Cardiac muscle cell (in vitro differentiated cells and primary cell): ENCODE measurements at regions not wholly inside any gene's neighbourhood (a gene's known extent, or its start where the extent isn't known, plus 50 kb on each side); places are given as distances from the start of the nearest gene placed in this dataset.
A peak's percentile ranks its signal among the peaks of the same experiment; 100 is the strongest.

Experiments
- DNase-seq, 2 donors: peaks; one replicate each; pipeline versions ENCODE4 v3.0.0 to v3.0.0-alpha.2; 2010 to 2017; ENCODE audit warnings: low read depth in 1 of 2, low spot score in 1 of 2
- H3K27ac ChIP-seq: fragments of 200-600 bp; sonication (generic); 2 replicates; pipeline ENCODE4 v1.5.1; 2016
- H3K27me3 ChIP-seq: fragments of 200-600 bp; sonication (generic); 2 replicates; pipeline ENCODE4 v1.6.0; 2016; ENCODE audit warnings: control low read depth
- H3K36me3 ChIP-seq: fragments of 200-600 bp; sonication (generic); 2 replicates; pipeline ENCODE4 v1.5.1; 2016; ENCODE audit warnings: control low read depth
- H3K4me1 ChIP-seq: fragments of 200-600 bp; sonication (generic); 2 replicates; pipeline ENCODE4 v1.8.1; 2017; ENCODE audit warnings: low read depth, mild to moderate bottlenecking, mixed run types
- H3K4me3 ChIP-seq: fragments of 200-600 bp; sonication (generic); 2 replicates; pipeline ENCODE4 v1.5.1; 2016; ENCODE audit warnings: mild to moderate bottlenecking
- H3K9me3 ChIP-seq: fragments of 200-600 bp; sonication (generic); 2 replicates; pipeline ENCODE4 v1.5.1; 2017; ENCODE audit warnings: low read depth, mild to moderate bottlenecking, control low read depth
- CTCF ChIP-seq: IDR thresholded peaks from 2 replicates; pipeline ENCODE4 v1.5.1; 2012; ENCODE audit warnings: low read depth, mild to moderate bottlenecking, low read length

GRCh38 chr7:12779947-12780346 lies 92.5 kb downstream of the ARL4A start:
- no peaks in the 10 kb centered on the region for H3K4me1 ChIP-seq
- DNase-seq = no peak
- H3K36me3 ChIP-seq = no peaks in the 10 kb centered on the region
- TF ChIP-seq CTCF = no peak
- H3K4me3 ChIP-seq = no peak overlapping the region
- no peaks in the 10 kb centered on the region for H3K9me3 ChIP-seq
- H3K27me3 ChIP-seq = no peaks in the 10 kb centered on the region
- no peak overlapping the region for H3K27ac ChIP-seq

DNA sequence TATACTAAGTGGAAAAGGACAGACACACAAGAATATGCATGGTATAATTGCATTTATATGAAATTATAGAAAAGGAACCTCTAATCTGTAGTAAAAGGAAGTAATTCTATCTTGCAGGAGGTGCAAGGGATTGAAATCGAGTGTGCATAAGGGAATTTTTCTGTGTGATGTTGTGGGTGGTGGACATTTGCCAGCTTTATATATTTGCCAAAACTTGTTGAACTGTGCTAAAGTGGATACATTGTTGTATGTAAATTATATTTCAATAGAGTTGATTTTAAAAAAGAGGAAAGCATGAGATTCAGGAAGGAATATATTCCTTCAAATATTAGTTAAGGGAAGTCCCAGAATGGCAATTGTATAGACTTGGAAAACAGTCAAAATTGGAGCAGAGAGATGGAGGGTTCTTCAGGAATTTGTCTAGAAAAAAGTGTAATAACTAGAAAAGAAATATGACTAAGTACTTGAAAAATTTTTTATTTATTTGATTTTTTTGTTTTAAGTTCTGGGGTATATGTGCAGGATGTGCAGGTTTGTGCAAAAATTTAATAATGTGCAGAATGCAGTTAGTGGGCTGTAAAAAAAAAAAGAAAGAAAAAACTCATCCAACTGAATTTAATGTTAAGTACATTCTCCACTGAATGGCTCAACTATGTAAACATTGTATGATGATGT lies 96.1 kb downstream of the ARL4A start:
- Histone ChIP-seq H3K27me3 (no peaks in the 10 kb centered on the region), H3K36me3 (no peaks in the 10 kb centered on the region), H3K9me3 (no peaks in the 10 kb centered on the region), H3K4me1 (no peaks in the 10 kb centered on the region), H3K4me3 (no peak overlapping the region), H3K27ac (no peak overlapping the region)
- DNase-seq = peak in 1 of 2 donors; percentile 22
- TF ChIP-seq CTCF = no peak

DNA sequence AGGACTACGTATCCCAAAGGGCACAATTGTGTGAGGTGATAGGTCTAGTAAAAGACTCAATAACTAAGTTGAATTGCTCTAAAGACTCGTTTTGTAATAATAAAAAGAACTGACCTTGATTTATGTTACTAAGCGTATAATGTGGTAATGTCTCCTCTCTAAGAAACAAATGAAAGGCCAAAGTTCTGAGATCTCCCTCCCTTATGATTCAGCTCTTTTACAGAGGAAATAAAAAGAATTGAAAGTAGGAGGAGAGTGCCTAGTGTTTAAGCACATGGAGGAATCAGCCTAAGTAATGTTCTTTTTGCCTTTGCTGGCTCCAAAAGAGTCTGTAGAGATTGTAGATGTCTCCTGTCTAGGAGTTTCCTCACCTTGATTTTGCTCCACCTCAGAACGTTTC lies 98.0 kb downstream of the ARL4A start:
- H3K36me3 ChIP-seq = no peaks in the 10 kb centered on the region
- no peaks in the 10 kb centered on the region for H3K27me3 ChIP-seq
- DNase-seq = no peak
- H3K4me1 ChIP-seq = no peaks in the 10 kb centered on the region
- no peak overlapping the region for H3K27ac ChIP-seq
- TF ChIP-seq CTCF = no peak
- H3K9me3 ChIP-seq = no peaks in the 10 kb centered on the region
- H3K4me3 ChIP-seq = no peak overlapping the region

- Histone ChIP-seq H3K9me3 (no peaks in the 10 kb centered on the region), H3K36me3 (no peaks in the 10 kb centered on the region), H3K4me3 (no peak overlapping the region), H3K27ac (no peak overlapping the region), H3K4me1 (no peaks in the 10 kb centered on the region), H3K27me3 (no peaks in the 10 kb centered on the region)
- DNase-seq = no peak
- TF ChIP-seq CTCF = no peak
These were observed 99.1 kb downstream of the ARL4A start for GRCh38 chr7:12786494-12786893.

DNA sequence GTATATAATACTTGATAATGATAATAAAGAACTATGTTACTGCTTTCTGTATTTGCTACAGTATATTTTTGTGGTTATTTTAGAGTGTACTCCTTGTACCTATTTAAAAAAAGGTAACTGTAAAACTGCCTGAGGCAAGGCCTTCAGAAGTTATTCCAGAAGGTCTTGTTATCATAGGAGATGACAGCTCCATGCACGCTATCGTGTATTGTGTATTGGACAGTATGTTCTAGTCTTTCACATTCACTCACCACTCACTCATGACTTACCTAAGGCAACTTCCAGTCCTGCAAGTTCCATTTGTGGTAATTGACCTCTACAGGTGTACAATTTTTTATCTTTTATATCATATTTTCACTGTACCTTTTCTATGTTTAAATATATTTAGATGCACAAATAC lies 100.7 kb downstream of the ARL4A start:
- no peak for TF ChIP-seq CTCF
- no peak for DNase-seq
- H3K27me3 ChIP-seq = no peaks in the 10 kb centered on the region
- H3K4me3 ChIP-seq = no peak overlapping the region
- no peaks in the 10 kb centered on the region for H3K36me3 ChIP-seq
- H3K27ac ChIP-seq = no peak overlapping the region
- no peaks in the 10 kb centered on the region for H3K9me3 ChIP-seq
- no peaks in the 10 kb centered on the region for H3K4me1 ChIP-seq

DNA sequence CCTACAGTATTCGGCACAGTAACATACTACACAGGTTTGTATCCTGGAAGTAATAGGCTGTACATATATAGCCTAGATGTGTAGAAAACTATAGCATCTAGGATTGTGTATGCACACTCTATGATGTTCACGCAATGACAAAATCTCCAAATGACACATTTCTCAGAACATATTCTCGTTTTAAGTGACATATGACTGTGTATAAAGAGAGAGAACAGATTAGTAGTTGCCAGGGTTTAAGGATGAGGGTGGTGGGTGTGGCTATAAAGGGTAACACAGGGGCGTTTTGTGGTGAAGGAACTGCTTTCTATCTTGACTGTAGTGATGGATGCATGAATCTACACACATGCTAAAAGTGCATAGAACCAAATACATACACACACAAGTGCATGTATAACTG lies 101.2 kb downstream of the ARL4A start:
- TF ChIP-seq CTCF = no peak
- H3K27ac ChIP-seq = no peak overlapping the region

More for the DNA sequence above, 101.2 kb downstream of the ARL4A start:
- no peaks in the 10 kb centered on the region for H3K9me3 ChIP-seq
- no peaks in the 10 kb centered on the region for H3K36me3 ChIP-seq
- H3K4me3 ChIP-seq = no peak overlapping the region
- DNase-seq = no peak
- H3K4me1 ChIP-seq = no peaks in the 10 kb centered on the region
- no peaks in the 10 kb centered on the region for H3K27me3 ChIP-seq
